SH-SY5Y (cell line): ENCODE measurements at regions not wholly inside any gene's neighbourhood (a gene's known extent, or its start where the extent isn't known, plus 50 kb on each side); places are given as distances from the start of the nearest gene placed in this dataset.

Experiments used
- GATA2 ChIP-seq: IDR thresholded peaks from 2 replicates; pipeline ENCODE4 v1.6.1; 2011; ENCODE audit warnings: mild to moderate bottlenecking, low read depth, low read length
- GATA3 ChIP-seq: IDR thresholded peaks from 2 replicates; pipeline ENCODE4 v1.6.1; 2011; ENCODE audit warnings: low read depth, mild to moderate bottlenecking, low read length, moderate library complexity

- no peak for TF ChIP-seq GATA3
- TF ChIP-seq GATA2 = no peak
Observed at GRCh38 chr14:84125676-84126075, 1404.3 kb upstream of the FLRT2 start.

DNA sequence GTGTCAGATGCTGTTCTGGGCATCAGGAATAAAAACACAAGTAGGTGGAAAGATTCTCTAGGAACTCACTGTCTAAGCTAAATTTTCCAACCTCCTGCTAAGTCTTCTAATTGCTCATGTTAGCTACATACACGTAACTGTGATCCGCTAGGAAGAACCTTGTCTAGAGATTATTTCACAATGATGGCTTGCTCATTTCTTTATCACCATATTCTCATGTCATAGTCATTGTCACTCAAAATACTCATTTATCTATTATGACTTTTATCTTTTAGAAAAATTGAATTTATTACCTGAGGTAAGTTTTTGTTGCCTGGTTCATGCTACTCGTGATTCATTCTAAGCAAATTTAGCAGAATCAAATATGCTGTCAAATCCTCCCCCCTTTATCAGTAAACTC lies 1402.4 kb upstream of the FLRT2 start:
- TF ChIP-seq GATA3 (no peak), GATA2 (no peak)

DNA sequence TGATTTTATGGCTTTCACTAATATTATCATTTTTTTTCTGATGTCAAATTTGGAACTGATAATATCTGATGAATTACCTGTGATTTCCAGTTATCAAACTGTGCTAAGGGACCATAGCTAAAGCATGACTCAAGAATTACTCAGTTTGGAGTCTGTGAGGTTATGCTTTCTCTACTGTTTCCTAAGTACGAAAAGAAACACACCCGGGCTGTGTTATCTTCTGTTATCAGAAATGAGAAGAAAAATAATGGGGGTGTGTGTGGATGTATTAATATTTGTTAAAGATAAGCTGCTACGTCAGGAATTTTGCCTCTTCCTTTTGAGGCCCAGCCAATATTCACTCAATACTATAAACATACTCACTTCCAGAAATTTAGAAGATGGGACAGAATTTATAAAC lies 1401.9 kb upstream of the FLRT2 start:
- TF ChIP-seq GATA2 (no peak), GATA3 (no peak)

- TF ChIP-seq GATA3 (no peak), GATA2 (no peak)
Observed at GRCh38 chr14:84129007-84129406, 1400.9 kb upstream of the FLRT2 start.

GRCh38 chr14:84129941-84130340 lies 1400.0 kb upstream of the FLRT2 start:
- TF ChIP-seq GATA2 = no peak
- no peak for TF ChIP-seq GATA3

- no peak for TF ChIP-seq GATA2
- TF ChIP-seq GATA3 = no peak
Observed at GRCh38 chr14:84131924-84132323, 1398.0 kb upstream of the FLRT2 start.

DNA sequence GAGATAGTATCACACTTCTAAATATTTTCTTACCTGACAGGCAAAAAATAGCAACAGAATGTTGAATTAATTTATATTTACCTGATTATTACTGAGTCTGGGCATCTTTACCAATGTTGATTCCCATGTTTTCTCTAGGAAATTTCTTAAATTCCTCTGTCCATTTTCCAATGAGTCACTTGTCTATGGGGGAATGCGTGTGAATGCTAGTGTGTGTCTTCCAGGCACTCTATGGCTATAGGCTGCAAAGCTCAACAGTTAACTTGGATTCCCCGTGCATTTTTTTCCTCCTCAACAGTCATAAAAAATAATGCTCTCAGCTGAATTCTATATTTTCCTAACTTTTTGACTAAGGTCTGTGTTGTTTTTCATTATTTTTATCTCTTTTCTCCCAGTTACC lies 1385.8 kb upstream of the FLRT2 start:
- TF ChIP-seq GATA3 = no peak
- TF ChIP-seq GATA2 = no peak

- TF ChIP-seq GATA2 = no peak
- no peak for TF ChIP-seq GATA3
Observed at GRCh38 chr14:84152452-84152851, 1377.5 kb upstream of the FLRT2 start.

- TF ChIP-seq GATA3 (no peak), GATA2 (no peak)
Observed at GRCh38 chr14:84162633-84163032, 1367.3 kb upstream of the FLRT2 start.

DNA sequence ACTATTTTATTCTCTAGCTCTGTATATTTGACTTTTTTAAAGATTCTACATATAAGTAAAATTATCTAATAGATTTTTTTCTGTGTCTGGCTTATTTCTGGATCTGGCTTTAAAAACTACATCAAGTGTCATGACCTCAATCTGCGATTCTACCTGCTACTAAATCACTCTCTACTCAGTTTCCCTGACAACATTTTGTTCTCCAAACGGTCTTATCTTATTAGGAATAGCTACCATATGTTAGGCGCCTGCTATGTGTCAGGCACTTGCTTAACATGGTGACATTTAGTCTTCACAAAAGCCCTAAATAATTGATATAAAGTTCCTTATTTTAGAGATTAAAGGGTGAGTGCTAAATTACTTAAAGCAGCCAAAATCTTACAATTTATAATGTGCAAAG lies 1362.9 kb upstream of the FLRT2 start:
- no peak for TF ChIP-seq GATA2
- TF ChIP-seq GATA3 = no peak

DNA sequence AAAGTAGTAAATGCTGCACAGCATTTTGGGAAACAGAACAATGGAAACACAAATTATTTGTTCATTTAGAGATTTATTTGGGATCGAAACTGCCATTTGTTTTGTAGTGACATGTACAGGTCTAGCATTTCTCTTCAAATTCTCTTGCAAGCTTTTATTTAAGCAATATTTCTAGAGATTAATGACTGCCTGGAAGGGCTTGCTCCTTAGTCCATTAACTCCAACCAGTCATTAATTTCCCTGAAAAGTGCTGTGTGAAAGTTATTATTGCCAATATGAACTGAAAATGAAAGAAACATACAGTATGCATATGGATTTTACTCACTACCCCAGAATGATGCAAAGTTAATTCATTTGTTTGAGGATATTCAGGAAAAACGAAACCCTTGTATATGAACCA lies 1349.6 kb upstream of the FLRT2 start:
- TF ChIP-seq GATA3 = no peak
- no peak for TF ChIP-seq GATA2

GRCh38 chr14:84181072-84181471 lies 1348.9 kb upstream of the FLRT2 start:
- TF ChIP-seq GATA3 (no peak), GATA2 (no peak)

DNA sequence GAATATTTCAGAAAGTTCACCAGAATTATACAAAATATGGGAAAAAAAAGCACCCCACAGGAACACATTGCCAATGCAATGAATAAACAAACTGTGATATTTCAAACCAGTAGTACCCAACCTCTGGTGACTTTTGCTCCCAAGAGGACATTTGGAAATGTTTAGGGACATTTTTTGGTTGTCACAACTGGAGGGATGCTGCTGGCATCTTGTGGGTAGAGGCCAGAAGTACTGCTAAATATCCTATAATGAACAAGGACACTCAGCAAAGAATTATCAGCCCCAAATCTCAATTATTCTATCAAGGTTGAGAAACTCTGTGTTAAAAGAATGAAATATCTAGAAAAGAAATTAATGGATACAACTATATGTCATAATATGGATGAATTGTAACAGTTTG lies 1334.4 kb upstream of the FLRT2 start:
- TF ChIP-seq GATA3 (no peak), GATA2 (no peak)

DNA sequence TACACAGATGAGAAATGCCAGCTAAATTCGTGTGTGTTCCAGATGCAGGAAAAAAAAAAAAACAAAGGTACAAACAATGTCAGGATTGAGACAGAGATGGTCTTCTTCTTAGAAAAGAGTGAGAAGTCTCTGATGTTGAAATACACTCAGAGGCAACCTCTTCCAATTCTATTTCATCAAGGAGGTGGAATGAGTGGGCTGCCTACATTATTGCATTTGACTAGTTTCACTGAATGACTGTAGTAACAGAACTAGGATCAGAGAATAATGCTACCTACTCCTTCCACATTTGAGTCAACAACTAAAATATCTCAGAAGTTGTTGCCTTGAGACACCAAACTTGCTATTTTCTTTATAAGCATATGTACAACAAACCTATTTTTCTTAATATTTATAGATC lies 1332.2 kb upstream of the FLRT2 start:
- no peak for TF ChIP-seq GATA2
- TF ChIP-seq GATA3 = no peak

DNA sequence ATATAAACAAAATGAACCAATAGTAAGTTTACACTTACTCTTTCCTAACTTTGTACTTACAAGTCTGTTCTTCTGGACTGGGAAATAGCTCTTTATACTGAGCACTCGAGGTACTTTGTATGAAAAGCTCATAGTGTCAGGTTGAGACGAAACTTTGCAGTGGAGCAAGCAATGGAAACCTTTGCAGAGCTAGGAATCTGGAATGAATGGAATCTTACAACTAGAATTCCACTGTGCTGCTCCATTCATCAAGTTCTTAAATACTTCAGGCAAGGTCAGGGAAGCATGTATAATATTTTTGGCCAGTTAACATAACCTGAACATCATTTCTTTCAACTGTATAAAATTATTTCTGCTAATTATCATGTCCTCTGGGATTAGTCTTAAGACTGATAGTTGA lies 1327.5 kb upstream of the FLRT2 start:
- TF ChIP-seq GATA3 (no peak), GATA2 (no peak)

GRCh38 chr14:84203896-84204295 lies 1326.0 kb upstream of the FLRT2 start:
- no peak for TF ChIP-seq GATA3
- no peak for TF ChIP-seq GATA2
